Activated T-cell treated with anti-CD3 and anti-CD28 coated beads, Interleukin-2, amount 50 U/mL, for 72 hours (primary cell): ENCODE measurements at regions not wholly inside any gene's neighbourhood (a gene's known extent, or its start where the extent isn't known, plus 50 kb on each side); places are given as distances from the start of the nearest gene placed in this dataset.
A peak's percentile ranks its signal among the peaks of the same experiment; 100 is the strongest.

Experiments used
- ATAC-seq, 2 donors: fragments of 150-1000 bp; cut with Tn5 transposase; replicated peaks in 1 of 2; 2 replicates each; pipeline ENCODE4 v1.10.0; 2021; ENCODE audit warnings: moderate library complexity in 2 of 2, mild to moderate bottlenecking in 1 of 2
- DNase-seq, 2 donors: peaks; one replicate each; pipeline ENCODE4 v3.0.0; 2021 to 2022; ENCODE audit warnings: mixed read lengths in 1 of 2
- H3K27ac Mint-ChIP-seq: one replicate; pipeline ENCODE4 v1.8.0; 2022; ENCODE audit warnings: mild to moderate bottlenecking, moderate library complexity, mixed read lengths
- H3K27me3 Mint-ChIP-seq: one replicate; pipeline ENCODE4 v1.8.0; 2022; ENCODE audit warnings: low read depth, mixed read lengths
- H3K36me3 Mint-ChIP-seq, 2 donors: one replicate each; pipeline ENCODE4 v1.8.0; 2022; ENCODE audit warnings: mixed read lengths in 2 of 2, mild to moderate bottlenecking in 1 of 2; ENCODE audit not compliant: insufficient read depth in 2 of 2
- H3K4me1 Mint-ChIP-seq: one replicate; pipeline ENCODE4 v1.8.0; 2022; ENCODE audit warnings: low read depth, mixed read lengths
- H3K4me3 Mint-ChIP-seq, 2 donors: one replicate each; pipeline ENCODE4 v1.8.0; 2022; ENCODE audit warnings: mild to moderate bottlenecking in 2 of 2, mixed read lengths in 2 of 2, moderate library complexity in 2 of 2
- H3K9me3 Mint-ChIP-seq, 2 donors: one replicate each; pipeline ENCODE4 v1.8.0; 2022; ENCODE audit warnings: mixed read lengths in 2 of 2

- no peaks in the 10 kb centered on the region for H3K36me3 Mint-ChIP-seq
- H3K4me3 Mint-ChIP-seq: no peak overlapping the region
- ATAC-seq (no peak), DNase-seq (no peak)
- no peak overlapping the region for H3K27ac Mint-ChIP-seq
- H3K4me1 Mint-ChIP-seq: no peaks in the 10 kb centered on the region
- no peaks in the 10 kb centered on the region for H3K9me3 Mint-ChIP-seq
- H3K27me3 Mint-ChIP-seq: peaks cover 12% of the 10 kb centered on the region
Measured at GRCh38 chr2:221115944-221116343, 456.2 kb downstream of the EPHA4 start.

- H3K36me3 Mint-ChIP-seq: no peaks in the 10 kb centered on the region
- no peaks in the 10 kb centered on the region for H3K4me1 Mint-ChIP-seq
- peaks cover 17% of the 10 kb centered on the region for H3K27me3 Mint-ChIP-seq
- H3K9me3 Mint-ChIP-seq: no peaks in the 10 kb centered on the region
- DNase-seq (no peak), ATAC-seq (no peak)
- no peak overlapping the region for H3K4me3 Mint-ChIP-seq
- H3K27ac Mint-ChIP-seq: no peak overlapping the region
Measured at GRCh38 chr2:221120643-221121042, 451.5 kb downstream of the EPHA4 start.

- ATAC-seq (no peak), DNase-seq (no peak)
- H3K36me3 Mint-ChIP-seq: peaks cover 4 to 5% of the 10 kb centered on the region in 2 donors
- H3K4me1 Mint-ChIP-seq: no peaks in the 10 kb centered on the region
- peaks cover 4 to 6% of the 10 kb centered on the region in 2 donors for H3K9me3 Mint-ChIP-seq
- H3K27ac Mint-ChIP-seq: no peak overlapping the region
- H3K4me3 Mint-ChIP-seq: no peak overlapping the region
- H3K27me3 Mint-ChIP-seq: peaks cover 25% of the 10 kb centered on the region
Measured at GRCh38 chr2:221123396-221123795, 448.7 kb downstream of the EPHA4 start.

GRCh38 chr2:221124532-221125240 lies 447.4 kb downstream of the EPHA4 start:
- no peak for DNase-seq
- H3K27me3 Mint-ChIP-seq: peaks cover 14% of the 10 kb centered on the region
- no peak overlapping the region for H3K4me3 Mint-ChIP-seq
- no peaks in the 10 kb centered on the region for H3K4me1 Mint-ChIP-seq
- ATAC-seq: no peak
- H3K9me3 Mint-ChIP-seq: peaks cover 6 to 7% of the 10 kb centered on the region in 2 donors
- H3K36me3 Mint-ChIP-seq: peaks cover 5 to 8% of the 10 kb centered on the region in 2 donors
- no peak overlapping the region for H3K27ac Mint-ChIP-seq

GRCh38 chr2:221125691-221126090 lies 446.4 kb downstream of the EPHA4 start:
- peaks cover 6 to 9% of the 10 kb centered on the region in 2 donors for H3K36me3 Mint-ChIP-seq
- no peaks in the 10 kb centered on the region for H3K4me1 Mint-ChIP-seq
- H3K4me3 Mint-ChIP-seq: no peak overlapping the region
- H3K27me3 Mint-ChIP-seq: peaks cover 13% of the 10 kb centered on the region
- DNase-seq (no peak), ATAC-seq (no peak)
- no peak overlapping the region for H3K27ac Mint-ChIP-seq
- peaks cover 6 to 8% of the 10 kb centered on the region in 2 donors for H3K9me3 Mint-ChIP-seq

- ATAC-seq: no peak
- peaks cover 6 to 8% of the 10 kb centered on the region in 2 donors for H3K9me3 Mint-ChIP-seq
Measured at GRCh38 chr2:221129657-221130056, 442.4 kb downstream of the EPHA4 start.

GRCh38 chr2:221130431-221130830 lies 441.7 kb downstream of the EPHA4 start:
- no peak for ATAC-seq

More at GRCh38 chr2:221129657-221130056, 442.4 kb downstream of the EPHA4 start:
- DNase-seq: no peak
- no peak overlapping the region for H3K4me3 Mint-ChIP-seq
- H3K36me3 Mint-ChIP-seq: peaks cover 6 to 9% of the 10 kb centered on the region in 2 donors
- peaks cover 7% of the 10 kb centered on the region for H3K27me3 Mint-ChIP-seq
- H3K27ac Mint-ChIP-seq: no peak overlapping the region
- no peaks in the 10 kb centered on the region for H3K4me1 Mint-ChIP-seq

GRCh38 chr2:221133941-221134340 lies 438.2 kb downstream of the EPHA4 start:
- DNase-seq (no peak), ATAC-seq (no peak)
- H3K4me3 Mint-ChIP-seq: no peak overlapping the region
- peaks cover 0 to 2% of the 10 kb centered on the region in 2 donors for H3K9me3 Mint-ChIP-seq
- peaks cover 2 to 3% of the 10 kb centered on the region in 2 donors for H3K36me3 Mint-ChIP-seq
- H3K27ac Mint-ChIP-seq: no peak overlapping the region
- H3K4me1 Mint-ChIP-seq: no peaks in the 10 kb centered on the region
- no peaks in the 10 kb centered on the region for H3K27me3 Mint-ChIP-seq

More at GRCh38 chr2:221130431-221130830, 441.7 kb downstream of the EPHA4 start:
- Mint-ChIP-seq H3K4me3 (no peak overlapping the region), H3K27me3 (peaks cover 7% of the 10 kb centered on the region), H3K27ac (no peak overlapping the region), H3K9me3 (peaks cover 6 to 8% of the 10 kb centered on the region in 2 donors), H3K36me3 (peaks cover 6 to 9% of the 10 kb centered on the region in 2 donors), H3K4me1 (no peaks in the 10 kb centered on the region)
- DNase-seq: no peak

GRCh38 chr2:221134718-221135117 lies 437.4 kb downstream of the EPHA4 start:
- Mint-ChIP-seq H3K9me3 (peaks cover 0 to under 1% of the 10 kb centered on the region in 2 donors), H3K4me3 (no peak overlapping the region), H3K27me3 (no peaks in the 10 kb centered on the region), H3K36me3 (peaks cover under 1% of the 10 kb centered on the region in 2 donors), H3K27ac (no peak overlapping the region), H3K4me1 (no peaks in the 10 kb centered on the region)
- DNase-seq: no peak
- peak in 1 of 2 donors; percentile 21 for ATAC-seq

- ATAC-seq: no peak
- Mint-ChIP-seq H3K27me3 (no peaks in the 10 kb centered on the region), H3K4me3 (no peak overlapping the region), H3K4me1 (no peaks in the 10 kb centered on the region), H3K36me3 (no peaks in the 10 kb centered on the region), H3K9me3 (no peaks in the 10 kb centered on the region), H3K27ac (no peak overlapping the region)
- DNase-seq: no peak
Measured at GRCh38 chr2:221135699-221136098, 436.4 kb downstream of the EPHA4 start.

- DNase-seq: no peak
- H3K27me3 Mint-ChIP-seq: no peaks in the 10 kb centered on the region
- no peaks in the 10 kb centered on the region for H3K36me3 Mint-ChIP-seq
- no peak for ATAC-seq
- H3K4me1 Mint-ChIP-seq: no peaks in the 10 kb centered on the region
- no peak overlapping the region for H3K27ac Mint-ChIP-seq
- no peak overlapping the region for H3K4me3 Mint-ChIP-seq
- no peaks in the 10 kb centered on the region for H3K9me3 Mint-ChIP-seq
Measured at GRCh38 chr2:221137385-221137784, 434.7 kb downstream of the EPHA4 start.

GRCh38 chr2:221142341-221142740 lies 429.8 kb downstream of the EPHA4 start:
- ATAC-seq (no peak), DNase-seq (no peak)
- Mint-ChIP-seq H3K27me3 (no peaks in the 10 kb centered on the region), H3K4me3 (no peak overlapping the region), H3K4me1 (no peaks in the 10 kb centered on the region), H3K27ac (no peak overlapping the region), H3K36me3 (peaks cover 0 to 3% of the 10 kb centered on the region in 2 donors), H3K9me3 (no peaks in the 10 kb centered on the region)

GRCh38 chr2:221143231-221143630 lies 428.9 kb downstream of the EPHA4 start:
- no peak overlapping the region for H3K4me3 Mint-ChIP-seq
- H3K27ac Mint-ChIP-seq: no peak overlapping the region
- H3K36me3 Mint-ChIP-seq: peaks cover 0 to 3% of the 10 kb centered on the region in 2 donors
- H3K9me3 Mint-ChIP-seq: no peaks in the 10 kb centered on the region
- no peak for ATAC-seq
- H3K27me3 Mint-ChIP-seq: no peaks in the 10 kb centered on the region
- no peak for DNase-seq
- no peaks in the 10 kb centered on the region for H3K4me1 Mint-ChIP-seq

- Mint-ChIP-seq H3K9me3 (no peaks in the 10 kb centered on the region), H3K36me3 (peaks cover 0 to 3% of the 10 kb centered on the region in 2 donors), H3K27me3 (no peaks in the 10 kb centered on the region), H3K4me3 (no peak overlapping the region), H3K27ac (no peak overlapping the region), H3K4me1 (no peaks in the 10 kb centered on the region)
- no peak for ATAC-seq
- DNase-seq: no peak
Measured at GRCh38 chr2:221144909-221145308, 427.2 kb downstream of the EPHA4 start.
